Astrocyte (in vitro differentiated cells and primary cell): ENCODE measurements at regions not wholly inside any gene's neighbourhood (a gene's known extent, or its start where the extent isn't known, plus 50 kb on each side); places are given as distances from the start of the nearest gene placed in this dataset.

ENCODE experiments used
- CTCF ChIP-seq: IDR thresholded peaks from 2 replicates; pipeline ENCODE4 v1.5.1; 2011; ENCODE audit warnings: low read depth, mild to moderate bottlenecking, inconsistent platforms, low read length, moderate library complexity; ENCODE audit not compliant: insufficient read depth
- EZH2 ChIP-seq: IDR thresholded peaks from 2 replicates; pipeline ENCODE4 v1.6.1; 2012; ENCODE audit warnings: mild to moderate bottlenecking, low read length, inconsistent platforms; ENCODE audit not compliant: insufficient read depth

- TF ChIP-seq EZH2 (no peak), CTCF (no peak)
These were observed 61.7 kb upstream of the EYA4 start for GRCh38 chr6:133179481-133179880.
